H1 (cell line): ENCODE measurements at regions not wholly inside any gene's neighbourhood (a gene's known extent, or its start where the extent isn't known, plus 50 kb on each side); places are given as distances from the start of the nearest gene placed in this dataset.

Source experiments
- CTCF ChIA-PET: fragments of 300-600 bp; sonication (Branson Sonifier 250); formaldehyde crosslinking; loops from one replicate; lab custom pipeline; 2021; ENCODE audit not compliant: partially characterized antibody; lab: Charles Lee
- POLR2A ChIA-PET: fragments of 300-600 bp; sonication (Branson Sonifier 250); formaldehyde crosslinking; loops from one replicate; lab custom pipeline; 2021; ENCODE audit warnings: inconsistent platforms; ENCODE audit not compliant: partially characterized antibody; lab: Charles Lee
- DNase-seq, 2 experiments: peaks; one replicate each; pipeline versions ENCODE4 v3.0.0 to v3.0.0-alpha.2; 2010 to 2022; ENCODE audit warnings: low spot score in 2 of 2, low read depth in 1 of 2, mixed read lengths in 1 of 2
- FAIRE-seq: peaks from 2 replicates; lab custom pipeline; 2011; peaks lifted over from hg19 to GRCh38; lab: Jason Lieb, UNC
- H2AFZ ChIP-seq: 2 replicates; pipeline ENCODE4 v1.8.1; 2012; ENCODE audit warnings: low read length, inconsistent platforms
- H2AK5ac ChIP-seq: 2 replicates; pipeline ENCODE4 v1.6.1; 2013; ENCODE audit warnings: low read depth, low read length
- H2BK120ac ChIP-seq: replicated peaks from 2 replicates; pipeline ENCODE3; 2013; ENCODE audit warnings: low read depth, low read length, inconsistent platforms
- H2BK12ac ChIP-seq: 2 replicates; pipeline ENCODE4 v1.6.1; 2013; ENCODE audit warnings: low read depth, low read length
- H2BK15ac ChIP-seq: 2 replicates; pipeline ENCODE4 v1.6.1; 2013; ENCODE audit warnings: low read length
- H2BK20ac ChIP-seq: 2 replicates; pipeline ENCODE4 v1.6.1; 2013; ENCODE audit warnings: low read length
- H2BK5ac ChIP-seq: 2 replicates; pipeline ENCODE4 v1.6.1; 2013; ENCODE audit warnings: low read depth, low read length
- H3K14ac ChIP-seq: 2 replicates; pipeline ENCODE4 v1.6.1; 2013; ENCODE audit warnings: inconsistent platforms; ENCODE audit not compliant: insufficient read length
- H3K18ac ChIP-seq: 2 replicates; pipeline ENCODE4 v1.6.1; 2013; ENCODE audit warnings: low read length; ENCODE audit errors: extremely low read depth
- H3K23ac ChIP-seq: 2 replicates; pipeline ENCODE4 v1.6.1; 2013; ENCODE audit warnings: inconsistent platforms; ENCODE audit not compliant: insufficient read length
- H3K23me2 ChIP-seq: 2 replicates; pipeline ENCODE4 v1.6.1; 2013; ENCODE audit warnings: low read depth, low read length
- H3K27ac ChIP-seq: 2 replicates; pipeline ENCODE4 v1.6.1; 2011; ENCODE audit warnings: low read depth, low read length, inconsistent platforms
- H3K27me3 ChIP-seq, 4 experiments: replicated peaks in 1 of 4; 1 replicate in 1 of 4; 2 replicates in 3 of 4; pipeline versions ENCODE4 v1.6.1 to v1.8.1; 2011 to 2013; ENCODE audit warnings: low read length in 3 of 4, mild to moderate bottlenecking in 3 of 4, inconsistent platforms in 2 of 4, mixed read lengths in 2 of 4, moderate library complexity in 1 of 4; ENCODE audit not compliant: control insufficient read depth in 3 of 4, insufficient read depth in 3 of 4; ENCODE audit errors: extremely low read depth in 1 of 4
- H3K36me3 ChIP-seq, 4 experiments: 2 replicates each; pipeline versions ENCODE4 v1.6.1 to v1.8.1; 2011 to 2013; ENCODE audit warnings: mild to moderate bottlenecking in 4 of 4, low read length in 3 of 4, moderate library complexity in 2 of 4, control low read depth in 1 of 4, inconsistent platforms in 1 of 4; ENCODE audit not compliant: insufficient read depth in 4 of 4, control insufficient read depth in 2 of 4
- H3K4ac ChIP-seq: replicated peaks from 2 replicates; pipeline ENCODE3; 2013; ENCODE audit warnings: low read length, low read depth, mixed read lengths, inconsistent platforms; ENCODE audit not compliant: insufficient read length
- H3K4me1 ChIP-seq, 4 experiments: replicated peaks in 1 of 4; 1 replicate in 1 of 4; 2 replicates in 3 of 4; pipeline versions ENCODE4 v1.6.1 to v1.8.1; 2011 to 2013; ENCODE audit warnings: low read length in 3 of 4, inconsistent platforms in 2 of 4, mixed read lengths in 1 of 4; ENCODE audit not compliant: insufficient read depth in 4 of 4, control insufficient read depth in 3 of 4
- H3K4me2 ChIP-seq, 2 experiments: 2 replicates each; pipeline versions ENCODE4 v1.6.1 to v1.8.1; 2011 to 2013; ENCODE audit warnings: low read depth in 2 of 2, low read length in 2 of 2, control low read depth in 1 of 2, inconsistent platforms in 1 of 2, mild to moderate bottlenecking in 1 of 2; ENCODE audit not compliant: insufficient read depth in 1 of 2
- H3K4me3 ChIP-seq, 4 experiments: fragments of 200-600, 300-600 bp in 1 of 4; sonication (generic), shearing (Covaris generic), sonication (Bioruptor Twin) in 1 of 4; 2 replicates each; pipeline versions ENCODE4 v1.5.1 to v1.8.1; 2011 to 2016; ENCODE audit warnings: low read length in 4 of 4, low read depth in 3 of 4, control low read depth in 2 of 4, inconsistent platforms in 2 of 4, mild to moderate bottlenecking in 2 of 4, mixed read lengths in 1 of 4, moderate library complexity in 1 of 4; ENCODE audit not compliant: insufficient read depth in 2 of 4; ENCODE audit errors: extremely low read depth in 1 of 4
- H3K56ac ChIP-seq: replicated peaks from 2 replicates; pipeline ENCODE3; 2013; ENCODE audit warnings: low read depth, mild to moderate bottlenecking, mixed read lengths, low read length, inconsistent platforms; ENCODE audit not compliant: insufficient read length
- H3K79me1 ChIP-seq: 2 replicates; pipeline ENCODE4 v1.6.1; 2013; ENCODE audit warnings: low read depth, low read length, control low read depth
- H3K79me2 ChIP-seq, 2 experiments: 2 replicates each; pipeline versions ENCODE4 v1.6.1 to v1.8.1; 2012 to 2013; ENCODE audit warnings: low read length in 2 of 2, mild to moderate bottlenecking in 2 of 2, inconsistent platforms in 1 of 2; ENCODE audit not compliant: insufficient read depth in 2 of 2, control insufficient read depth in 1 of 2
- H3K9ac ChIP-seq, 4 experiments: replicated peaks in 1 of 4; 1 replicate in 1 of 4; 2 replicates in 3 of 4; pipeline versions ENCODE4 v1.6.1 to v1.8.1; 2011 to 2013; ENCODE audit warnings: low read depth in 3 of 4, low read length in 3 of 4, control low read depth in 2 of 4, mild to moderate bottlenecking in 2 of 4, moderate library complexity in 2 of 4, inconsistent platforms in 1 of 4; ENCODE audit errors: extremely low read depth in 1 of 4
- H3K9me3 ChIP-seq, 2 experiments: 2 replicates each; pipeline versions ENCODE4 v1.6.1 to v1.8.1; 2012 to 2013; ENCODE audit warnings: mild to moderate bottlenecking in 2 of 2, moderate library complexity in 2 of 2, control low read depth in 1 of 2, inconsistent platforms in 1 of 2, low read depth in 1 of 2, low read length in 1 of 2, mixed read lengths in 1 of 2; ENCODE audit not compliant: insufficient read depth in 2 of 2
- H4K20me1 ChIP-seq, 2 experiments: replicated peaks in 1 of 2; 2 replicates each; pipeline versions ENCODE3 to v1.8.1; 2011 to 2013; ENCODE audit warnings: inconsistent platforms in 2 of 2, low read length in 2 of 2, mild to moderate bottlenecking in 1 of 2; ENCODE audit not compliant: insufficient read depth in 2 of 2, control insufficient read depth in 1 of 2
- H4K5ac ChIP-seq: 2 replicates; pipeline ENCODE4 v1.6.1; 2013; ENCODE audit warnings: low read length, low read depth, mixed read lengths, inconsistent platforms; ENCODE audit not compliant: insufficient read length
- H4K8ac ChIP-seq: 2 replicates; pipeline ENCODE4 v1.8.0; 2013; ENCODE audit warnings: mild to moderate bottlenecking, moderate library complexity, low read length, inconsistent platforms; ENCODE audit not compliant: insufficient read depth; ENCODE audit errors: extremely low read depth
- H4K91ac ChIP-seq: replicated peaks from 2 replicates; pipeline ENCODE3; 2013; ENCODE audit warnings: low read length, mixed read lengths, inconsistent platforms; ENCODE audit not compliant: insufficient read length
- CBX5 ChIP-seq: fragments of 300-800, 300-1000 bp; sonication (generic); IDR thresholded peaks from 2 replicates; pipeline ENCODE4 v1.7.1; 2016; ENCODE audit warnings: antibody characterized with exemption, low read length, low read depth
- CBX8 ChIP-seq: fragments of 300-800, 300-1000 bp; sonication (generic); IDR thresholded peaks from 2 replicates; pipeline ENCODE4 v1.7.1; 2016; ENCODE audit warnings: low read depth, low read length, borderline replicate concordance
- HDAC6 ChIP-seq: IDR thresholded peaks from one replicate; pipeline ENCODE4 v1.7.1; 2012; ENCODE audit warnings: low read depth, mild to moderate bottlenecking, inconsistent platforms, low read length, moderate library complexity
- KDM5A ChIP-seq: fragments of 200-600 bp; IDR thresholded peaks from 2 replicates; pipeline ENCODE4 v1.7.1; 2012; ENCODE audit warnings: mild to moderate bottlenecking, low read length, inconsistent platforms, mixed read lengths
- RBBP5 ChIP-seq: IDR thresholded peaks from 2 replicates; pipeline ENCODE4 v1.7.1; 2012; ENCODE audit warnings: low read depth, mild to moderate bottlenecking, inconsistent platforms, low read length, moderate library complexity, borderline replicate concordance
- TF ChIP-seq, protein P1 (sequence below): IDR thresholded peaks from 2 replicates; pipeline ENCODE4 v1.6.1; 2011; ENCODE audit warnings: low read depth, mild to moderate bottlenecking, low read length; ENCODE audit not compliant: insufficient read depth

DNA sequence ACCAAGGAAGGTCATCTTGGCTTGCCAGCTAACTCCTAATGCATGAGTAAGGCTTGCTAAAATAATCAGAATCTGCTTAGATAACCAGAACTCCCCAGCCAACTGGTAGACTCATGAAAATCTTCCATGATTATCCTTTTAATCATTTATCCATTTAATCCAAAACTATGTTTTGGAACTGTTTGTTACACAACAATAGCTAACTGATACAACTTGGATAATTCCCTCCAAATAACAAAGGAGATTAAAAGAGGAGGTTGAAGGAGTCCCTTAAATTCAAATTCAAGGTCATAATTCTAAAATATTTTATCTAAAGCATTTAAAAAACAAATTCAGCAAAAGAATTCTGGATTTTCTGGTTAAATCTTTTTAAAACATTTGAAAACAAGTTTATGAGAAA, 222.1 kb downstream of the DEPDC1B start:
- Histone ChIP-seq H2BK15ac (no peak overlapping the region), H3K4me3 (no peak overlapping the region), H3K4ac (no peak overlapping the region), H3K27me3 (peaks cover 0 to 1% (median 0%) of the 10 kb centered on the region in 4 experiments; a peak in 1 of 7 replicates), H2BK120ac (no peak overlapping the region), H3K23ac (no peak overlapping the region), H2AK5ac (no peak overlapping the region), H3K4me2 (no peak overlapping the region), H2BK12ac (no peak overlapping the region), H4K91ac (no peak overlapping the region), H4K20me1 (no peaks in the 10 kb centered on the region), H3K79me1 (no peaks in the 10 kb centered on the region), H4K5ac (no peak overlapping the region), H3K36me3 (peaks cover 0 to 4% (median 0%) of the 10 kb centered on the region in 4 experiments; a peak in 2 of 8 replicates), H3K4me1 (no peaks in the 10 kb centered on the region; a peak in 1 of 7 replicates), H3K14ac (no peak overlapping the region), H3K18ac (no peak overlapping the region), H3K9me3 (peaks cover 0 to 4% of the 10 kb centered on the region in 2 experiments; a peak in 2 of 4 replicates), H3K9ac (no peak overlapping the region), H2AFZ (no peak overlapping the region), H3K23me2 (no peaks in the 10 kb centered on the region), H3K27ac (no peak overlapping the region), H3K79me2 (no peaks in the 10 kb centered on the region), H2BK20ac (no peak overlapping the region), H2BK5ac (no peak overlapping the region), H4K8ac (no peak overlapping the region), H3K56ac (no peak overlapping the region)
- TF ChIP-seq KDM5A (no peak), HDAC6 (no peak), CBX5 (no peak), RBBP5 (no peak), CBX8 (no peak)
- TF ChIP-seq, protein P1, sequence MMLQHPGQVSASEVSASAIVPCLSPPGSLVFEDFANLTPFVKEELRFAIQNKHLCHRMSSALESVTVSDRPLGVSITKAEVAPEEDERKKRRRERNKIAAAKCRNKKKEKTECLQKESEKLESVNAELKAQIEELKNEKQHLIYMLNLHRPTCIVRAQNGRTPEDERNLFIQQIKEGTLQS: no peak
- ChIA-PET POLR2A (no interaction called here), CTCF (interaction anchor here (1.7 kb wide), 1 partner anchor 15 kb away, joined by 5 read pairs; no protein-coding TSS in a partner anchor)
- DNase-seq (no peak), FAIRE-seq (no peak)
